Hepatocyte (in vitro differentiated cells): ENCODE measurements at regions not wholly inside any gene's neighbourhood (a gene's known extent, or its start where the extent isn't known, plus 50 kb on each side); places are given as distances from the start of the nearest gene placed in this dataset.

Experiments
- EZH2 ChIP-seq: fragments of 200-600 bp; sonication (generic); IDR thresholded peaks from 2 replicates; pipeline ENCODE4 v1.6.1; 2016; ENCODE audit warnings: antibody characterized with exemption, mild to moderate bottlenecking, borderline replicate concordance
- TF ChIP-seq, protein P1 (sequence below): fragments of 200-600 bp; sonication (generic); IDR thresholded peaks from 2 replicates; pipeline ENCODE4 v1.5.1; 2016; ENCODE audit warnings: antibody characterized with exemption, mild to moderate bottlenecking; ENCODE audit not compliant: poor library complexity

GRCh38 chr12:113762882-113763816 is 203.0 kb downstream of the RBM19 start:
- TF ChIP-seq, protein P1, sequence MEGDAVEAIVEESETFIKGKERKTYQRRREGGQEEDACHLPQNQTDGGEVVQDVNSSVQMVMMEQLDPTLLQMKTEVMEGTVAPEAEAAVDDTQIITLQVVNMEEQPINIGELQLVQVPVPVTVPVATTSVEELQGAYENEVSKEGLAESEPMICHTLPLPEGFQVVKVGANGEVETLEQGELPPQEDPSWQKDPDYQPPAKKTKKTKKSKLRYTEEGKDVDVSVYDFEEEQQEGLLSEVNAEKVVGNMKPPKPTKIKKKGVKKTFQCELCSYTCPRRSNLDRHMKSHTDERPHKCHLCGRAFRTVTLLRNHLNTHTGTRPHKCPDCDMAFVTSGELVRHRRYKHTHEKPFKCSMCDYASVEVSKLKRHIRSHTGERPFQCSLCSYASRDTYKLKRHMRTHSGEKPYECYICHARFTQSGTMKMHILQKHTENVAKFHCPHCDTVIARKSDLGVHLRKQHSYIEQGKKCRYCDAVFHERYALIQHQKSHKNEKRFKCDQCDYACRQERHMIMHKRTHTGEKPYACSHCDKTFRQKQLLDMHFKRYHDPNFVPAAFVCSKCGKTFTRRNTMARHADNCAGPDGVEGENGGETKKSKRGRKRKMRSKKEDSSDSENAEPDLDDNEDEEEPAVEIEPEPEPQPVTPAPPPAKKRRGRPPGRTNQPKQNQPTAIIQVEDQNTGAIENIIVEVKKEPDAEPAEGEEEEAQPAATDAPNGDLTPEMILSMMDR, result no peak
- no peak for TF ChIP-seq EZH2
